Hepatocyte (in vitro differentiated cells): ENCODE measurements at regions not wholly inside any gene's neighbourhood (a gene's known extent, or its start where the extent isn't known, plus 50 kb on each side); places are given as distances from the start of the nearest gene placed in this dataset.
A peak's percentile ranks its signal among the peaks of the same experiment; 100 is the strongest.

Experiments
- DNase-seq: peaks from one replicate; pipeline ENCODE4 v3.0.0-alpha.2; 2016; ENCODE audit warnings: low spot score
- H2AFZ ChIP-seq: fragments of 200-600 bp; sonication (generic); 2 replicates; pipeline ENCODE4 v1.6.0; 2016; ENCODE audit warnings: antibody characterized with exemption, mild to moderate bottlenecking
- H3K27ac ChIP-seq: fragments of 200-600 bp; sonication (generic); 2 replicates; pipeline ENCODE4 v1.5.1; 2016; ENCODE audit warnings: mild to moderate bottlenecking
- H3K27me3 ChIP-seq: fragments of 200-600 bp; sonication (generic); 2 replicates; pipeline ENCODE4 v1.6.1; 2016
- H3K36me3 ChIP-seq: fragments of 200-600 bp; sonication (generic); replicated peaks from 2 replicates; pipeline ENCODE4 v1.5.1; 2016; ENCODE audit warnings: low read depth; ENCODE audit not compliant: insufficient read depth
- H3K4me1 ChIP-seq: fragments of 200-600 bp; sonication (generic); 2 replicates; pipeline ENCODE4 v1.5.1; 2016; ENCODE audit warnings: mild to moderate bottlenecking, moderate library complexity; ENCODE audit not compliant: insufficient read depth
- H3K4me2 ChIP-seq: fragments of 200-600 bp; sonication (generic); 2 replicates; pipeline ENCODE4 v1.6.0; 2016
- H3K4me3 ChIP-seq: fragments of 200-600 bp; sonication (generic); 2 replicates; pipeline ENCODE4 v1.5.1; 2016; ENCODE audit warnings: mild to moderate bottlenecking
- H3K79me2 ChIP-seq: fragments of 200-600 bp; sonication (generic); 2 replicates; pipeline ENCODE4 v1.6.0; 2017; ENCODE audit warnings: mild to moderate bottlenecking
- H3K9me2 ChIP-seq: fragments of 200-600 bp; sonication (generic); replicated peaks from 2 replicates; pipeline ENCODE4 v1.6.0; 2017; ENCODE audit warnings: mild to moderate bottlenecking; ENCODE audit not compliant: insufficient read depth
- H3K9me3 ChIP-seq: fragments of 200-600 bp; sonication (generic); 2 replicates; pipeline ENCODE4 v1.5.1; 2016; ENCODE audit warnings: low read depth, mild to moderate bottlenecking
- H4K20me1 ChIP-seq: fragments of 200-600 bp; sonication (generic); 2 replicates; pipeline ENCODE4 v1.6.0; 2016; ENCODE audit warnings: mild to moderate bottlenecking; ENCODE audit not compliant: insufficient read depth, poor library complexity, severe bottlenecking
- CTCF ChIP-seq: fragments of 200-600 bp; sonication (generic); IDR thresholded peaks from 2 replicates; pipeline ENCODE4 v1.5.1; 2016; ENCODE audit warnings: antibody characterized with exemption, mild to moderate bottlenecking; ENCODE audit not compliant: poor library complexity
- EZH2 ChIP-seq: fragments of 200-600 bp; sonication (generic); IDR thresholded peaks from 2 replicates; pipeline ENCODE4 v1.6.1; 2016; ENCODE audit warnings: antibody characterized with exemption, mild to moderate bottlenecking, borderline replicate concordance
- EZH2phosphoT487 ChIP-seq: fragments of 200-600 bp; sonication (generic); IDR thresholded peaks from one replicate; pipeline ENCODE4 v1.6.1; 2018; ENCODE audit warnings: antibody characterized with exemption, mild to moderate bottlenecking, low read depth, moderate library complexity; ENCODE audit not compliant: unreplicated experiment, severe bottlenecking
- WGBS: methylation state at CpG from one replicate; pipeline ENCODE4 v1.1.6; 2016; ENCODE audit warnings: low lambda C conversion rate; ENCODE audit errors: missing lambda C conversion rate; 5-methylcytosine and 5-hydroxymethylcytosine counted together

DNA sequence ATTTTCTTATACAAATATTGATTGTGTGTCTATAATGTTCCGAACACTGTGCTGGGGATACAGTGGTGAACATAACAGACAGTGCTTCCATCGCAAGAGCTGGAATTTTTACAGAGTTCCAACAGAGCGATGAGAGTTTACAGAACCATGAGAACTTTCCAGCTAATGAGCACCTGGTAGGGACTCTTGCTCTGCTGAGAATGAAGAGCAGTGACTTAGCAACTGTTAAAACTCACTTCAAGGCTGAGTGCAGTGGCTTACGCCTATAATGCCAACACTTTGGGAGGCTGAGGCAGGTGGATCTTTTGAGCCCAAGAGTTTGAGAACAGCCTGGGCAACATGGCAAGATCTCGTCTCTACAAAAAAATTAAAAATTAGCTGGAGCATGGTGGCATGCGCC lies 113.8 kb upstream of the DIO2 start:
- no peak overlapping the region for H2AFZ ChIP-seq
- H3K4me1 ChIP-seq: peaks cover 8% of the 10 kb centered on the region
- H3K79me2 ChIP-seq: no peaks in the 10 kb centered on the region
- TF ChIP-seq EZH2: no peak
- no peak for TF ChIP-seq CTCF
- no peak for TF ChIP-seq EZH2phosphoT487
- H3K4me2 ChIP-seq: no peak overlapping the region
- H3K4me3 ChIP-seq: no peak overlapping the region
- no peak for DNase-seq
- H3K36me3 ChIP-seq: no peaks in the 10 kb centered on the region
- H4K20me1 ChIP-seq: no peaks in the 10 kb centered on the region
- no peak overlapping the region for H3K27ac ChIP-seq
- no peaks in the 10 kb centered on the region for H3K9me2 ChIP-seq
- no peaks in the 10 kb centered on the region for H3K27me3 ChIP-seq
- WGBS: 96% methylated on average over 6 of the region's 6 CpGs
- no peaks in the 10 kb centered on the region for H3K9me3 ChIP-seq

DNA sequence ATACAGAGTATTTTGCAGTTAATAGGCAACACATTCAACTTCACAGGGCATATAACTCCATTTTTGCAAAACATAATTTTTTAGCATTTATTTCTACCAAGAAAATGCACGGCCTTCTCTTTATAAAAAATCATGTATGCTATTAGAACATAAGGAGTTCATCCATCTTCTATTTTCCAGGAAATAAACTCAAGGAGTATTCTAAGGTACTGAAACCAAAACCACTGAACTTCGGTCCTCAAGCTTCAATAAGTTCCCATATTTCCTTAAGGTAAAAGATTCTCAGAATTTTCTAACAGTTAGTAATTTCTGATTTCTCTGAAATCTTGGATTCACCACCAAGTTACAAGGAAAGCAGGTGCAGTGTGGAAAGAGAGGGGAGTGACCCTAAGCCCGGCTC lies 113.3 kb upstream of the DIO2 start:
- no peaks in the 10 kb centered on the region for H3K9me2 ChIP-seq
- no peaks in the 10 kb centered on the region for H3K36me3 ChIP-seq
- TF ChIP-seq EZH2phosphoT487 (no peak), CTCF (no peak), EZH2 (no peak)
- no peak overlapping the region for H2AFZ ChIP-seq
- no peak overlapping the region for H3K4me3 ChIP-seq
- H3K27ac ChIP-seq: no peak overlapping the region
- no peaks in the 10 kb centered on the region for H4K20me1 ChIP-seq
- no peak for DNase-seq
- no peak overlapping the region for H3K4me2 ChIP-seq
- 91% methylated on average over 3 of the region's 3 CpGs for WGBS
- H3K4me1 ChIP-seq: peaks cover 8% of the 10 kb centered on the region
- no peaks in the 10 kb centered on the region for H3K27me3 ChIP-seq
- H3K9me3 ChIP-seq: no peaks in the 10 kb centered on the region
- H3K79me2 ChIP-seq: no peaks in the 10 kb centered on the region

DNA sequence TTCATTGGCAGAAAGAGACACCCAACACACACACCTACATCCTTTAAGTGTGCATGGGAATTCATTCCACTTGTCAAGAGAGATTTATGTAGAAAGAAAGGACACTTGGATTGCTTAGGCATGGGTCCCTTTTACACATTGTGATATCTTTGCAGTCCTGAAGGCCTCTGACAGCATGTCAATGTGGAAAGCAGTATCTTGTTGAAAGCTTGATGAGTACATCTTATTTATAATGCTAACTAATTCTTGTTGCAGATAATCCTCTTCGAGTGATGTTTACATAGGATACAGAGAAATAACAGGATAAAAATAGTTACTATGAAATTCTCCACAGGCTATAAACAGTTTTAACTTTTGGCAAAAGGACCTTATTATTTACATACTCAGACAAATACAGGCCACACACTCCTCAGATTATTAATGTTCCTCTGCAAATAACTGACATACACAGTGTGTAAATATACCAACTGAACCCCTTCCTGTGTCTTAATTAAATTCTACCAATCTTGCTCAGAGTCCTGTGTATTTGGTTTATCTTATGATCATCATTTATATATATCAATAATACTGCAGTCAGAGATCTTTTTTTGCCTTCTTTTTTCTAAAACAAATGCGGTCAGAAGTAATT lies 111.8 kb upstream of the DIO2 start:
- Histone ChIP-seq H3K4me3 (no peak overlapping the region), H3K27ac (peak overlapping the region; percentile 7), H4K20me1 (no peaks in the 10 kb centered on the region), H3K4me1 (peaks cover 8% of the 10 kb centered on the region), H3K79me2 (no peaks in the 10 kb centered on the region), H3K9me2 (no peaks in the 10 kb centered on the region), H2AFZ (no peak overlapping the region), H3K27me3 (no peaks in the 10 kb centered on the region), H3K9me3 (no peaks in the 10 kb centered on the region), H3K36me3 (no peaks in the 10 kb centered on the region), H3K4me2 (no peak overlapping the region)
- no peak for TF ChIP-seq CTCF
- no peak for TF ChIP-seq EZH2
- TF ChIP-seq EZH2phosphoT487: no peak
- WGBS: 44% methylated on average over 2 of the region's 2 CpGs
- no peak for DNase-seq

- TF ChIP-seq EZH2 (no peak), EZH2phosphoT487 (no peak), CTCF (no peak)
- Histone ChIP-seq H3K27ac (no peak overlapping the region), H3K36me3 (no peaks in the 10 kb centered on the region), H3K4me3 (no peak overlapping the region), H3K4me2 (no peak overlapping the region), H3K9me3 (no peaks in the 10 kb centered on the region), H4K20me1 (no peaks in the 10 kb centered on the region), H3K27me3 (no peaks in the 10 kb centered on the region), H3K9me2 (no peaks in the 10 kb centered on the region), H2AFZ (no peak overlapping the region), H3K79me2 (no peaks in the 10 kb centered on the region), H3K4me1 (no peaks in the 10 kb centered on the region)
- DNase-seq: no peak
- WGBS: 79% methylated on average over 3 of the region's 3 CpGs
These were observed 105.1 kb upstream of the DIO2 start for GRCh38 chr14:80316441-80316840.
